ENCODE measurements at regions not wholly inside any gene's neighbourhood (a gene's known extent, or its start where the extent isn't known, plus 50 kb on each side); places are given as distances from the start of the nearest gene placed in this dataset.

DNA sequence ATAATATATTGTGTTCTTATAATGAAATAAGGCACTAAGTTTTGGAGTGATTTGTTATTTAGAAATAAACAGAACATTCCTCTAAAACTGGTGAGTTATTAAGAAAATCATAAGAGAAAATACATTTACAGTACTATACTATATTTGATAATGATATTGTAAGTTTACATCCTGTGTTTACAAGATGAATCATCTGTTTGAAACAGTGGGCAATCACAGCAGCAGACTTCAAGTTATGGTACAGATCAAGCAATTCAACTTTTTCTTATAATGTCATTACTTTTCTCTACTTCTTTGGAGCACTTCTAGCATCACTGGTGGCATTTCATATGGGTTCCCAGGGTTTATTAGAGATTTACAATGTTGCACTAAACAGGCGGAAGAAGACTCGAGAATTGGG, 86.5 kb upstream of the BRINP3 start:
- Histone ChIP-seq H2BK15ac (ENCODE audit: low read depth, poor library complexity, severe bottlenecking) (no peak overlapping the region), H3K27ac (ENCODE audit: low read length, poor library complexity, severe bottlenecking) (no peak overlapping the region), H3K4me3 (ENCODE audit: insufficient read depth in 1 of 2, low read depth in 1 of 2, low read length in 2 of 2) (no peak overlapping the region), H3K36me3 (ENCODE audit: control insufficient read depth in 1 of 2, insufficient read depth in 2 of 2, low read depth in 1 of 2, low read length in 2 of 2) (no peaks in the 10 kb centered on the region), H3K4ac (ENCODE audit: low read depth in 1 of 2, low read length in 2 of 2) (no peak overlapping the region), H2BK120ac (ENCODE audit: low read depth, low read length) (no peak overlapping the region), H2AK5ac (ENCODE audit: low read length, severe bottlenecking) (no peak overlapping the region), H2AFZ (ENCODE audit: low read depth, low read length) (no peak overlapping the region), H3K4me1 (ENCODE audit: control insufficient read depth, insufficient read depth, low read depth, low read length) (no peaks in the 10 kb centered on the region), H2BK12ac (ENCODE audit: low read length in 2 of 2) (no peak overlapping the region), H2BK5ac (ENCODE audit: low read depth, low read length, poor library complexity, severe bottlenecking) (no peak overlapping the region), H4K8ac (ENCODE audit: low read length) (no peak overlapping the region), H3K79me1 (replicated peaks; ENCODE audit: low read length, poor library complexity, severe bottlenecking) (no peaks in the 10 kb centered on the region), H4K91ac (ENCODE audit: low read length) (no peak overlapping the region), H3K9ac (ENCODE audit: low read length) (no peak overlapping the region), H3K9me3 (ENCODE audit: control insufficient read depth, low read length) (no peaks in the 10 kb centered on the region), H3K27me3 (ENCODE audit: control insufficient read depth in 1 of 2, insufficient read depth in 1 of 2, low read length in 2 of 2) (no peaks in the 10 kb centered on the region), H3K4me2 (ENCODE audit: low read length, poor library complexity, severe bottlenecking) (no peak overlapping the region), H3K18ac (ENCODE audit: low read depth in 1 of 2, low read length in 2 of 2) (no peak overlapping the region), H3K14ac (ENCODE audit: low read length in 2 of 2) (no peak overlapping the region), H3K23ac (ENCODE audit: low read length in 2 of 2) (no peak overlapping the region)
- DNase-seq: no peak
- WGBS: 100% methylated on average over 1 of the region's 2 CpGs

DNA sequence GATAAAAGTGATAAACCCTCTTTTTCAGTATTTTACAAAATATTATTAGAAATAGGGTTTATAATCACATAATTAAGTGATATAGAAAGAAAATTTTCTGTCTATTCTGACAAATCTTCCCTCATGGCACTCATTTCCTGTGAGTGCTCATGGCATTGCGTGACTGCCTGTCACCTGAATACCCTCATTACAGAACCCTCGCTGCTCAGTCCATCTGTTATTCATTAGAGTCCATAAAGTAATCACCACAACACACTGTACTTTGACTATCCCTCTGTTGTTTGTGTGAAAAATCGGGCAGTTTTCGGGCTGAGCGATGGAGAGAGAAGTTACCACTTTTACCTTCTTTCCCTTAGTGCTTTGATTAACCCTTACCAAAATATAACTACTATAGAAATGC, 100.4 kb upstream of the BRINP3 start:
- H3K36me3 ChIP-seq (ENCODE audit: control insufficient read depth in 1 of 2, insufficient read depth in 2 of 2, low read depth in 1 of 2, low read length in 2 of 2): no peaks in the 10 kb centered on the region
- no peaks in the 10 kb centered on the region for H3K4me1 ChIP-seq (ENCODE audit: control insufficient read depth, insufficient read depth, low read depth, low read length)
- H3K14ac ChIP-seq (ENCODE audit: low read length in 2 of 2): no peak overlapping the region
- H3K18ac ChIP-seq (ENCODE audit: low read depth in 1 of 2, low read length in 2 of 2): no peak overlapping the region
- H3K27ac ChIP-seq (ENCODE audit: low read length, poor library complexity, severe bottlenecking): no peak overlapping the region
- no peak overlapping the region for H2AFZ ChIP-seq (ENCODE audit: low read depth, low read length)
- H3K4me2 ChIP-seq (ENCODE audit: low read length, poor library complexity, severe bottlenecking): no peak overlapping the region
- no peak for DNase-seq
- H2BK15ac ChIP-seq (ENCODE audit: low read depth, poor library complexity, severe bottlenecking): no peak overlapping the region
- no peak overlapping the region for H4K8ac ChIP-seq (ENCODE audit: low read length)
- no peak overlapping the region for H2AK5ac ChIP-seq (ENCODE audit: low read length, severe bottlenecking)
- H3K9ac ChIP-seq (ENCODE audit: low read length): peak overlapping the region; percentile 51
- no peaks in the 10 kb centered on the region for H3K27me3 ChIP-seq (ENCODE audit: control insufficient read depth in 1 of 2, insufficient read depth in 1 of 2, low read length in 2 of 2)
- H3K4me3 ChIP-seq (ENCODE audit: insufficient read depth in 1 of 2, low read depth in 1 of 2, low read length in 2 of 2): peak overlapping the region in 1 of 2 experiments; percentile 32
- no peaks in the 10 kb centered on the region for H3K79me1 ChIP-seq (replicated peaks; ENCODE audit: low read length, poor library complexity, severe bottlenecking)
- WGBS: 88% methylated on average over 4 of the region's 5 CpGs
- H2BK120ac ChIP-seq (ENCODE audit: low read depth, low read length): no peak overlapping the region
- H3K23ac ChIP-seq (ENCODE audit: low read length in 2 of 2): no peak overlapping the region
- H2BK12ac ChIP-seq (ENCODE audit: low read length in 2 of 2): no peak overlapping the region
- no peak overlapping the region for H4K91ac ChIP-seq (ENCODE audit: low read length)
- no peaks in the 10 kb centered on the region for H3K9me3 ChIP-seq (ENCODE audit: control insufficient read depth, low read length)
- H3K4ac ChIP-seq (ENCODE audit: low read depth in 1 of 2, low read length in 2 of 2): no peak overlapping the region
- H2BK5ac ChIP-seq (ENCODE audit: low read depth, low read length, poor library complexity, severe bottlenecking): no peak overlapping the region

DNA sequence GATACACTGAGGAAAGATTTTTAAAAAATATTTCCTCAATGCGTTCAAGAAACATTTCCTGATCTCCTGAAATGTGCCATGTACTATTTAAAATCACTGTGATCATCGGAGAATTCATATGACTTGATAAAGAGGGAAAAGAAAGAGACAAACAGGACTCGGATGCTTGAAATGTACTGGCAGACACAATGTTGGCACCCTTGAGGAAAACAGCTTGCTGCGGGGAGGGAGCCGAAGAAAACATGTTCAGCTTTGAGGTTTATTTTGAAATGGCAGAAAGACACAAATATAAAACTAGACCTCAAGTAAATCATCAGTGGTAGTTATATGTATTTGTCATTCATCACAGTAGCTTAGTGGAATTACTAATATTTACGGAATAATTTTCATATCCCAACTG, 100.9 kb upstream of the BRINP3 start:
- no peak overlapping the region for H3K27ac ChIP-seq (ENCODE audit: low read length, poor library complexity, severe bottlenecking)
- no peak overlapping the region for H2AK5ac ChIP-seq (ENCODE audit: low read length, severe bottlenecking)
- WGBS: 87% methylated on average over 3 of the region's 6 CpGs
- H3K4me2 ChIP-seq (ENCODE audit: low read length, poor library complexity, severe bottlenecking): no peak overlapping the region
- no peaks in the 10 kb centered on the region for H3K9me3 ChIP-seq (ENCODE audit: control insufficient read depth, low read length)
- no peak overlapping the region for H3K23ac ChIP-seq (ENCODE audit: low read length in 2 of 2)
- no peak overlapping the region for H3K18ac ChIP-seq (ENCODE audit: low read depth in 1 of 2, low read length in 2 of 2)
- H2AFZ ChIP-seq (ENCODE audit: low read depth, low read length): no peak overlapping the region
- no peak for DNase-seq
- no peak overlapping the region for H3K14ac ChIP-seq (ENCODE audit: low read length in 2 of 2)
- H3K27me3 ChIP-seq (ENCODE audit: control insufficient read depth in 1 of 2, insufficient read depth in 1 of 2, low read length in 2 of 2): no peaks in the 10 kb centered on the region
- H2BK12ac ChIP-seq (ENCODE audit: low read length in 2 of 2): no peak overlapping the region
- no peak overlapping the region for H4K8ac ChIP-seq (ENCODE audit: low read length)
- no peak overlapping the region for H2BK120ac ChIP-seq (ENCODE audit: low read depth, low read length)
- H3K4me1 ChIP-seq (ENCODE audit: control insufficient read depth, insufficient read depth, low read depth, low read length): no peaks in the 10 kb centered on the region
- no peak overlapping the region for H3K4ac ChIP-seq (ENCODE audit: low read depth in 1 of 2, low read length in 2 of 2)
- peak overlapping the region in 1 of 2 experiments; percentile 32 for H3K4me3 ChIP-seq (ENCODE audit: insufficient read depth in 1 of 2, low read depth in 1 of 2, low read length in 2 of 2)
- no peak overlapping the region for H4K91ac ChIP-seq (ENCODE audit: low read length)
- no peak overlapping the region for H2BK15ac ChIP-seq (ENCODE audit: low read depth, poor library complexity, severe bottlenecking)
- no peaks in the 10 kb centered on the region for H3K36me3 ChIP-seq (ENCODE audit: control insufficient read depth in 1 of 2, insufficient read depth in 2 of 2, low read depth in 1 of 2, low read length in 2 of 2)
- H3K9ac ChIP-seq (ENCODE audit: low read length): peak overlapping the region; percentile 51
- no peak overlapping the region for H2BK5ac ChIP-seq (ENCODE audit: low read depth, low read length, poor library complexity, severe bottlenecking)
- H3K79me1 ChIP-seq (replicated peaks; ENCODE audit: low read length, poor library complexity, severe bottlenecking): no peaks in the 10 kb centered on the region

DNA sequence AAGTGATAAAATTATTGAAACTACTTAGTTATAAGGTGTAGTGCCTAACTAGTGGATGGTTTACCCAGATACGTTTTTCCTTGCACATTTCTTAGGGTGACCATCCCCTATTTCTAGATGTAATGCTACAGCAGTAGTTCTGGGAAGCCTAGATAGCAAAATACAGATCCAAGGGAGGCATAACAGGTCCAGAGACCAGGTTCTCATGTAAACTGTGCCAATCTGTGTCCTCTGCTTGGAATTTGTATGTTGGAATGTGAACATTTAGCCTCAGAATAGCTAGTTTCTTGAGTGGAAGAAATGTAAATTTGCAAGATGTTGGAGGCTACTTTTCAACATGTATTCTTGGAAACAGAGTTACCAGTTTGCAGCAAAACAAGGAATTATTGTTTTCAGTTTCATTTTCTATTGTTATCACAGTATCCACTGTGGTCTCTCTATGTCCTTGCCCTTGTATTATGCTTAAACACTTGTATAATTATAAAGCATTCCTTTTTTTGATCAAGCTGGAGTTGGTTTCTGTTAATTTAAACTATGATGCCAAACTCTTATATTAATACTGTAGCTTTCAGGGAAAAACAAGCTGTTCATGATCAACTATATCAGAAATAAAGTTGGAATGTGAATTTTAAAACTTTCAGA, 102.0 kb upstream of the BRINP3 start:
- no peak overlapping the region for H2AFZ ChIP-seq (ENCODE audit: low read depth, low read length)
- H4K91ac ChIP-seq (ENCODE audit: low read length): no peak overlapping the region
- no peak overlapping the region for H3K27ac ChIP-seq (ENCODE audit: low read length, poor library complexity, severe bottlenecking)
- no peaks in the 10 kb centered on the region for H3K79me1 ChIP-seq (replicated peaks; ENCODE audit: low read length, poor library complexity, severe bottlenecking)
- H3K9me3 ChIP-seq (ENCODE audit: control insufficient read depth, low read length): no peaks in the 10 kb centered on the region
- H3K23ac ChIP-seq (ENCODE audit: low read length in 2 of 2): no peak overlapping the region
- no peak for DNase-seq
- no peak overlapping the region for H2BK120ac ChIP-seq (ENCODE audit: low read depth, low read length)
- no peak overlapping the region for H3K14ac ChIP-seq (ENCODE audit: low read length in 2 of 2)
- H3K4me2 ChIP-seq (ENCODE audit: low read length, poor library complexity, severe bottlenecking): no peak overlapping the region
- H3K9ac ChIP-seq (ENCODE audit: low read length): no peak overlapping the region
- H3K27me3 ChIP-seq (ENCODE audit: control insufficient read depth in 1 of 2, insufficient read depth in 1 of 2, low read length in 2 of 2): no peaks in the 10 kb centered on the region
- no peaks in the 10 kb centered on the region for H3K36me3 ChIP-seq (ENCODE audit: control insufficient read depth in 1 of 2, insufficient read depth in 2 of 2, low read depth in 1 of 2, low read length in 2 of 2)
- H2BK12ac ChIP-seq (ENCODE audit: low read length in 2 of 2): no peak overlapping the region
- 33% methylated on average over 1 of the region's 1 CpG for WGBS
- H2AK5ac ChIP-seq (ENCODE audit: low read length, severe bottlenecking): no peak overlapping the region
- no peak overlapping the region for H4K8ac ChIP-seq (ENCODE audit: low read length)
- no peak overlapping the region for H3K4ac ChIP-seq (ENCODE audit: low read depth in 1 of 2, low read length in 2 of 2)
- no peak overlapping the region for H3K18ac ChIP-seq (ENCODE audit: low read depth in 1 of 2, low read length in 2 of 2)
- H3K4me3 ChIP-seq (ENCODE audit: insufficient read depth in 1 of 2, low read depth in 1 of 2, low read length in 2 of 2): no peak overlapping the region
- no peak overlapping the region for H2BK5ac ChIP-seq (ENCODE audit: low read depth, low read length, poor library complexity, severe bottlenecking)
- no peak overlapping the region for H2BK15ac ChIP-seq (ENCODE audit: low read depth, poor library complexity, severe bottlenecking)
- H3K4me1 ChIP-seq (ENCODE audit: control insufficient read depth, insufficient read depth, low read depth, low read length): no peaks in the 10 kb centered on the region

Data from mesenchymal stem cell (in vitro differentiated cells and primary cell).